ENCODE measurements at regions not wholly inside any gene's neighbourhood (a gene's known extent, or its start where the extent isn't known, plus 50 kb on each side); places are given as distances from the start of the nearest gene placed in this dataset.
"Not testable (repeated sequence)": the region's sequence is repeated elsewhere in the genome, so short reads cannot be mapped to it uniquely, and the experiment has no call there.

DNA sequence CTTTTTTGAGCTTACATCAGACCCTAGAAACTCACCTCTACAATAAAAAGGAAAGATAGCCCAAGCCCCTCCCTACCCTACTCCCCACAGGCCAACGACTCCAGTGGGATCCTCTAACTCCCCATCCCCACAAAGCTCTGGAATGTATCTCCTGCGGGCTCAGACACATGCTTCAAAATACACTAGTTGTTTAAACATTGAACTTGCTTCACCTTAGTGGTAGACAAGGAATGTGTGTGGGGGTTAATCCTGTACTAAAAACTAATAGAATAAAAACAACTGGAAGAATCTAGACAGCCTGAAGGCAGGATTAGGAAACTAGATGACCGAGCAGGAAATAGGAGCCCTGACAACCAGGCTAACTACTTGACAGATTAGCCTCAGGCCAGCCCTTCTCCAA lies 211.5 kb downstream of the SUCLG1 start:
- no peak overlapping the region for H3K9ac ChIP-seq (ENCODE audit: low read depth, low read length)
- no peaks in the 10 kb centered on the region for H3K36me3 ChIP-seq (ENCODE audit: control insufficient read depth, insufficient read depth, low read length)
- no peak overlapping the region for H3K4me3 ChIP-seq (ENCODE audit: low read depth, low read length)
- no peaks in the 10 kb centered on the region for H3K4me1 ChIP-seq (ENCODE audit: control insufficient read depth, insufficient read depth, low read length)
- H3K27me3 ChIP-seq (ENCODE audit: control insufficient read depth, insufficient read depth, low read length), result no peaks in the 10 kb centered on the region
- no peaks in the 10 kb centered on the region for H3K9me3 ChIP-seq (ENCODE audit: control insufficient read depth, insufficient read depth, low read length)

DNA sequence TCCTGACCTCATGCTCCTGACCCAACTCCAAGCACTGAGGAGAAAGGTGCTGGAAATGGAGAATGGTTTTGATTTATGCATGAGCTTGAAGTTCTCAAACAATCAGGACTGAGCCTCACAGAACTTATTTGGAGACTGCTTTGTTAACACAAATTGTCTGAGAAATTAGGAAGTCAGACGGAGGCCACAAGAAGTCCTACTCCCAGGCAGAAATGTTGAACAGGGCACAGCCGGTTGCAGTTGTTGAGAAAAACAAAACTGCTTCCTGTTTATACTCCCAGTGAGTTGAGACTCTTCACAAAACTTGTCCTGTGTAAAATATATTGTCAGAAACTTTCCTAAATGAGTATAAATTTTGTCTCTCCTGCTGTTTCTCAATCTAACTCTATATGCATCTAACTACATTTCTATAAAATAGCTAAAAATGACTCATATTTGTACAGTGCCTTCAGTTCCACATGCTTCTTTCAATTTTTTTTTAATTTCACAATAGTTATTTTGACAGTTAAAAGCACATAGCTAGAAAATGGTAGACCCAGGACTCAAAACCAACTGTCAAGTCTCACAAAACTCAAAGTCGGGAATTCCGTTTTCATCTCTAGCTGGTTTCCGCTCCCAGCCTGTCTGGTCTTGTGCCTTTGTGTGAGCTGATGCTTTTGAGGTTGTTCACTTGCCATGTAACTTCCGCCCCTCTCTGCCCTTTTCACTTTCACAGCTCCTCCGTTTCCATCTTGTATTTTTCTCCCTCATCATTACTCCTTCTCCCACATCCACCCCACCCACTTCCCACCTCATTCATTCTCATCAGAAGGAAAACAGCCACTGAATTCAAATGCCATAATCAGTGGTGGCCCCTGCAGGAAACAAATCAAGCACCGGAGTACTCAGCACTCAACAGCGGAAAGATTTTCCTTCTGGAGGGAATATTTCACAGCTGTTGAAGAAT lies 215.0 kb downstream of the SUCLG1 start:
- no peaks in the 10 kb centered on the region for H3K36me3 ChIP-seq (ENCODE audit: control insufficient read depth, insufficient read depth, low read length)
- no peaks in the 10 kb centered on the region for H3K27me3 ChIP-seq (ENCODE audit: control insufficient read depth, insufficient read depth, low read length)
- no peak overlapping the region for H3K4me3 ChIP-seq (ENCODE audit: low read depth, low read length)
- H3K9me3 ChIP-seq (ENCODE audit: control insufficient read depth, insufficient read depth, low read length), result no peaks in the 10 kb centered on the region
- H3K9ac ChIP-seq (ENCODE audit: low read depth, low read length), result no peak overlapping the region
- no peaks in the 10 kb centered on the region for H3K4me1 ChIP-seq (ENCODE audit: control insufficient read depth, insufficient read depth, low read length)

DNA sequence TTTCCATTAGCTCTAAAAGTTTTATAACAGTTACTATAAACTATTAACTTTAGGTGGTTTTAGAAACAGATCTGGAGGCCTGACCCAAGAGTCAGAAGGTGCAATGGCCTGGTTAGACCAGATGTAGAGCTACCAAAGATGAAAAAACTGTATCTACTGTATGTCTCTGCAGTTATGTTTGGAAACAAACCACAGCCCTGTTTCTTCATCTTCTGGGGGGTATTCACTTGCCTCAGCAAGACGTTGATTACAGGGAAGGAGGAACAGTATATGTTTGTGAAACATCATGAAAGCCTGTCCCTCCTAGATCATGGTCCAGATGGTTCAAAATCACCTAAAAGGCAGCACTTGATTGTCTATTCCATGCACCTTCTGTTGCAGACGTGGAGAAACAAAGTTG lies 220.2 kb downstream of the SUCLG1 start:
- H3K9me3 ChIP-seq (ENCODE audit: control insufficient read depth, insufficient read depth, low read length), result no peaks in the 10 kb centered on the region
- no peak overlapping the region for H3K4me3 ChIP-seq (ENCODE audit: low read depth, low read length)

DNA sequence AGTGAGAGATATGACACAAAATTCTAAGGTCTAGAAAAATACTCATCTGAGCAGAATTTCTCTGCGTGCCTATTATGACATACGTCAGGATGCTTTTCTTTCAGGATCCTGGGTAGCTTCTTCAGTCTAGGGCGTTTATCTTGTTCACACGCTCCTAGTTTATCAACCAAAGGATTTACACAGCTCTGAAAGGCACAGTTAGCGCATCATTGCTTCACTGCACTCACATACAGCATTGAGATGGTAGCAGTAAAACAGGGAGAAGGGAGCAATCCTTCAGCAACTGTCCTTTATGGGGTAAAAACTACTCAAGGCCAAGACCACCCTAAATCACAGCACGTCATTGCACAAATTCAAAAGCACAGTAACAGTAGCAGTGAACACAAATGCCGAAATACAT lies 222.8 kb downstream of the SUCLG1 start:
- Histone ChIP-seq H3K9ac (ENCODE audit: low read depth, low read length) (no peak overlapping the region), H3K9me3 (ENCODE audit: control insufficient read depth, insufficient read depth, low read length) (no peaks in the 10 kb centered on the region), H3K36me3 (ENCODE audit: control insufficient read depth, insufficient read depth, low read length) (no peaks in the 10 kb centered on the region), H3K4me3 (ENCODE audit: low read depth, low read length) (no peak overlapping the region), H3K27me3 (ENCODE audit: control insufficient read depth, insufficient read depth, low read length) (no peaks in the 10 kb centered on the region), H3K4me1 (ENCODE audit: control insufficient read depth, insufficient read depth, low read length) (peaks cover 2% of the 10 kb centered on the region)

More for the DNA sequence above, 220.2 kb downstream of the SUCLG1 start:
- no peaks in the 10 kb centered on the region for H3K4me1 ChIP-seq (ENCODE audit: control insufficient read depth, insufficient read depth, low read length)
- no peaks in the 10 kb centered on the region for H3K36me3 ChIP-seq (ENCODE audit: control insufficient read depth, insufficient read depth, low read length)
- no peaks in the 10 kb centered on the region for H3K27me3 ChIP-seq (ENCODE audit: control insufficient read depth, insufficient read depth, low read length)
- no peak overlapping the region for H3K9ac ChIP-seq (ENCODE audit: low read depth, low read length)

DNA sequence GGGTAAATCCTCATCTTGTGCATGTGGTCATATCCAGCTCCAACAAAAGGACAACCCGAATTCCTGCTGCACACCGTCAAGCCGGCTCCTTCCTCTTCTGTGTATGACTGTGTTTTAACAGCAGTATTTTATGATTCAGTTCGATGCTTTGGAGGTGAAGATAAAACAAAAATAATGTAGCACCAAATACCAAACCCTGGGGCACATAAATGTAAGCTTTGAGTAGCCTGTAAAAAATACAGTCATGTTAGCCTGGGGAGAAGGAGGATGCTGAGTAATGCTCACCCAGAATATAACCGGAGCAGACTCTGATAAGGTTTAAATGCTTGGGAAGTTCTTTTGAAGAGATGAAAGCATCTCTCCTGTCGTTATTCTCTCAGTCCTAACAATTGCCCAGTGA lies 225.0 kb downstream of the SUCLG1 start:
- Histone ChIP-seq H3K9ac (ENCODE audit: low read depth, low read length) (no peak overlapping the region), H3K4me3 (ENCODE audit: low read depth, low read length) (no peak overlapping the region), H3K9me3 (ENCODE audit: control insufficient read depth, insufficient read depth, low read length) (no peaks in the 10 kb centered on the region), H3K4me1 (ENCODE audit: control insufficient read depth, insufficient read depth, low read length) (peaks cover 2% of the 10 kb centered on the region), H3K36me3 (ENCODE audit: control insufficient read depth, insufficient read depth, low read length) (no peaks in the 10 kb centered on the region), H3K27me3 (ENCODE audit: control insufficient read depth, insufficient read depth, low read length) (no peaks in the 10 kb centered on the region)

DNA sequence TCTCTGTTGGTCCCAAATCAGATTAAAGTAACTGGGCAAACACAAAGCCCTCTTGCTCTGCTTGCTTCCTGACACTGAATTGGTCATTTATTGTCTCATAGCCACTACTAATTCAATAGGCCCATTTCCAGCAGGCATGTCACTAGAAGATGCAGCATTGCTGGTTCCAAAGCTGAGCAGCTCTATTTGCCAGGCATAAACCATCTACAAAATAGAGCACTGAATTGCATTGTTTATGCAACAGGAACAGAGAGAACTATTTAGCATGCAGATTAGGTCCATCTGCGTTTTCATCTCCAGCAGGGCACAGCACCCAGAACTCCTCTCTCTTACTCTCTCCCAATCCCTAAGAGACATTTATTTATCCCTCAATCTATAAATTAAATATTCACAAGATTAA lies 227.6 kb downstream of the SUCLG1 start:
- no peaks in the 10 kb centered on the region for H3K36me3 ChIP-seq (ENCODE audit: control insufficient read depth, insufficient read depth, low read length)
- no peaks in the 10 kb centered on the region for H3K9me3 ChIP-seq (ENCODE audit: control insufficient read depth, insufficient read depth, low read length)
- peaks cover 2% of the 10 kb centered on the region for H3K4me1 ChIP-seq (ENCODE audit: control insufficient read depth, insufficient read depth, low read length)
- no peaks in the 10 kb centered on the region for H3K27me3 ChIP-seq (ENCODE audit: control insufficient read depth, insufficient read depth, low read length)
- H3K9ac ChIP-seq (ENCODE audit: low read depth, low read length), result no peak overlapping the region
- no peak overlapping the region for H3K4me3 ChIP-seq (ENCODE audit: low read depth, low read length)

DNA sequence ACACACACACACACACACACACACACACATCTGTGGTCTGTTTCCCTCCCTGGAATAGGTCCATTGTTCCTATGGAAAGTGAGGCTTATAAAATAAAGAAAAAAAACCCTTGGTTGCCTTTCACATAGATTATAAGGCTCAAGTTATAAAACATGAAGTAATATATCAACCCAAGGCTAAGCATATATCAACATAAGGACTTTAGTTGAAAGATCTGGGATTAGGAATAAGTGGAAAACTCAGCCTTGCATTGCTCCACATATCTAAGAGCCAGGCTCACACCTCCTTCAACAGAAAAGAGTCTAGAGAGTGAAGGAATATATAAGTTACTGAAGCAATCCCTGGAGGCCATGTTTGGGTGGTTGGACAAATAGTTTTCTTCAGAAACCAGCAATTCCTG lies 235.0 kb downstream of the SUCLG1 start:
- Histone ChIP-seq H3K36me3 (ENCODE audit: control insufficient read depth, insufficient read depth, low read length) (no peaks in the 10 kb centered on the region), H3K4me3 (ENCODE audit: low read depth, low read length) (no peak overlapping the region), H3K9me3 (ENCODE audit: control insufficient read depth, insufficient read depth, low read length) (no peaks in the 10 kb centered on the region), H3K9ac (ENCODE audit: low read depth, low read length) (no peak overlapping the region), H3K4me1 (ENCODE audit: control insufficient read depth, insufficient read depth, low read length) (no peaks in the 10 kb centered on the region), H3K27me3 (ENCODE audit: control insufficient read depth, insufficient read depth, low read length) (no peaks in the 10 kb centered on the region)

DNA sequence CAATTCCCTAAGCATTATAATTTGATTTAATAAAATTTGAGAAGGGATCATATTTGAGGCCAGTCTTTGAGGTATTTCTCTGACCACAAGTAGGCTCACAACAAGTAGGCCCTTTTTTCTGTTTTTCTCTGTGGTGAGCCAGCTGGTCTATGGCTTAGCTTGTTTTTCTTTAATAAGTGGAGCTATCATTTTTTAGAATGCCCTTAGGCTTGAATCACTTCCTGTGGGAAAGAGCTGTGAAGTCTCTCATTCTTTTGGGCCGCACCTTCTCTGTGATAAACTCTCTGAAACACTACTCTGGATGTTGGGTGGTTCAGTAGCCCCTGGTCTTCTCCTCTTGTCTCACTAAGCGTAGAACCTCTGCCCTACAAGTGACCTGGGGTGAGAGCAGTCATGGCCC lies 235.9 kb downstream of the SUCLG1 start:
- no peak overlapping the region for H3K9ac ChIP-seq (ENCODE audit: low read depth, low read length)
- H3K36me3 ChIP-seq (ENCODE audit: control insufficient read depth, insufficient read depth, low read length), result no peaks in the 10 kb centered on the region
- H3K9me3 ChIP-seq (ENCODE audit: control insufficient read depth, insufficient read depth, low read length), result no peaks in the 10 kb centered on the region
- H3K27me3 ChIP-seq (ENCODE audit: control insufficient read depth, insufficient read depth, low read length), result no peaks in the 10 kb centered on the region
- H3K4me3 ChIP-seq (ENCODE audit: low read depth, low read length), result no peak overlapping the region
- H3K4me1 ChIP-seq (ENCODE audit: control insufficient read depth, insufficient read depth, low read length), result no peaks in the 10 kb centered on the region

DNA sequence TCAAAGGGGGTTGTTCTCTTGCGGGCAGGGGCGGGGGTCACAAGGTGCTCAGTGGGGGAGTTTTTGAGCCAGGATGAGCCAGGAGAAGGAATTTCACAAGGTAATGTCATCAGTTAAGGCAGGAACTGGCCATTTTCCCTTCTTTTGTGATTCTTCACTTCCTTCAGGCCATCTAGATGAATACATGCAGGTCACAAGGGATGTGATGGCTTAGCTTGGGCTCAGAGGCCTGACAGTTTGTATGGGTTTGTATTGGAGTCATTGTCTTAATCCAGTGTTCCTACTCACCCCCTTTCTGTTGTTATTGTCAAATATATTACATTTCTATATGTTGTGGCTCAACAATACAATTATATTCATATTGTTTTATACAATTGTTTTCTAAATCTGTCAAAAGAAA lies 238.0 kb downstream of the SUCLG1 start:
- H3K36me3 ChIP-seq (ENCODE audit: control insufficient read depth, insufficient read depth, low read length); H3K4me1 ChIP-seq (ENCODE audit: control insufficient read depth, insufficient read depth, low read length); H3K9me3 ChIP-seq (ENCODE audit: control insufficient read depth, insufficient read depth, low read length); H3K9ac ChIP-seq (ENCODE audit: low read depth, low read length); H3K4me3 ChIP-seq (ENCODE audit: low read depth, low read length); H3K27me3 ChIP-seq (ENCODE audit: control insufficient read depth, insufficient read depth, low read length): not testable (repeated sequence)

DNA sequence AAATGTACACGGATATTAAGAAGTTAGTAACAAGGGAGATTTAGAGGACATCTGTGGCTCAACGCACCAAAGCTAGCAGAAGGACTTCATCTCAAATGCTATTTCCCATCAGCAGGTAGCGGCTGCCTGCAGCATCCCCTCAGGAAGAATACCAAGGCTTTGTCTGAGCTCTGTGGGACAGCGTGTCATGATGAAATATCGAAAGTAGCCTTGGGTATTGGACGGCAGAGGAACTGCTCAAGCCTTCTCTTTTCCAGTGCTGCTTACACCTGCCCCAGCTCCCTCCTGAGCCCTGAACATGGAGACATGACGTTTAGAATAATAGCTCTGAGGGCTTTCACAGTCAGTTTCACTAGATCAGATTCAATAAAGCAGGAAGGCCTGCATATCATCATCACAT lies 241.6 kb downstream of the SUCLG1 start:
- Histone ChIP-seq H3K9ac (ENCODE audit: low read depth, low read length) (no peak overlapping the region), H3K36me3 (ENCODE audit: control insufficient read depth, insufficient read depth, low read length) (no peaks in the 10 kb centered on the region), H3K27me3 (ENCODE audit: control insufficient read depth, insufficient read depth, low read length) (no peaks in the 10 kb centered on the region), H3K4me1 (ENCODE audit: control insufficient read depth, insufficient read depth, low read length) (no peaks in the 10 kb centered on the region), H3K4me3 (ENCODE audit: low read depth, low read length) (no peak overlapping the region), H3K9me3 (ENCODE audit: control insufficient read depth, insufficient read depth, low read length) (no peaks in the 10 kb centered on the region)

DNA sequence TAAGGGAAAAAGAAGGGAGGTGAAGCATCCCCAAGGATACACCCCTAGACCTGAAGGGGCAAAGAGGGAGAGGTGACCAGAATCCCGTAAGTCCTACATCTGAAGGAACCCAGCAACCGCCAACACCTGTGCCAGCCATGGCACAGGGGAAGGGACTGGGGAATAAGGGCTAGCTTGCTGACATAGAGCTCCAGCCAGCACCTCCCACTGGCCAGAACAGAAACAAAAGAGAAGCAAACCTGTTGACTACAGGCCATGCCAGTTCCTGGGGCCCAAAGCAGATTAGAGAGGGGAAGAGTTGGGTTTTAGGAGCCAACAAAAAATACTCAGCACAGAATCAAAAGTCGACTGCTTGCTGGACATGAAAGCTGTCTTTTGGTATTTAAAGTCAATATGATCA lies 244.6 kb downstream of the SUCLG1 start:
- no peaks in the 10 kb centered on the region for H3K27me3 ChIP-seq (ENCODE audit: control insufficient read depth, insufficient read depth, low read length)

DNA sequence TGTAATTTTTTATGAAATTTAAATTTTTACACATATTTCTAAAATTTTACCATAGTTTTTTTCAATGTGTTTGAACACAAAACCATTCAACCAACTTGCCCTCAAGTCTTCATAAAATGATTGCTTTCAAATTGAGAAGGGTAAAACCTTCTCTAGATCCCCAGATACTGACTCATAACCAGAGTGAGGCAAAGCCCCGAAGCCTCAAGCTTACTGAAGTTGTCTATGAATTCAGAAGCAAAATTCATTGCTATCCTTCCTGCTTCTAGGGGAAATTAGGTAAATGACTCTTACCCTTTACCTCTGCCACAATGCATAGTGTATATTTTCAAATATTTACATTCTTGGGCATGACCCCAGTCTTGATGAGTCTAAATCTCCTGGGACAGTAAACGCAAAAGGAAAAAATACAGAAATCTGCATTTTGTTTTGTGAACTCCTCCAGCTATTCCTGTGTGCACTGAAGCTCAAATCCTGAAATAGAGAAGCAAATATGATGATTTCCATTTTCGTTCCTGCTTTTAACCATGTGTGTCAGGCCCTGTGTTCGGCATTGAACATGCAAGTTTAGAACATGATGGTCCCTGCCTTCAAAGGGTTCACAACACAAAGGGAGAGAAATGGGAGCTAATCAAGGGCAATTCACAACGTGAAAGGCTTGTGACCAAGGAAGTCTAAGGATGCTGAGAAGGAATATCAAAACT lies 246.3 kb downstream of the SUCLG1 start:
- H3K4me3 ChIP-seq (ENCODE audit: low read depth, low read length), result no peak overlapping the region
- no peaks in the 10 kb centered on the region for H3K27me3 ChIP-seq (ENCODE audit: control insufficient read depth, insufficient read depth, low read length)
- H3K4me1 ChIP-seq (ENCODE audit: control insufficient read depth, insufficient read depth, low read length), result no peaks in the 10 kb centered on the region

More for the DNA sequence above, 244.6 kb downstream of the SUCLG1 start:
- H3K9ac ChIP-seq (ENCODE audit: low read depth, low read length), result no peak overlapping the region
- H3K4me3 ChIP-seq (ENCODE audit: low read depth, low read length), result no peak overlapping the region
- no peaks in the 10 kb centered on the region for H3K9me3 ChIP-seq (ENCODE audit: control insufficient read depth, insufficient read depth, low read length)
- no peaks in the 10 kb centered on the region for H3K4me1 ChIP-seq (ENCODE audit: control insufficient read depth, insufficient read depth, low read length)
- no peaks in the 10 kb centered on the region for H3K36me3 ChIP-seq (ENCODE audit: control insufficient read depth, insufficient read depth, low read length)

More for the DNA sequence above, 246.3 kb downstream of the SUCLG1 start:
- Histone ChIP-seq H3K9me3 (ENCODE audit: control insufficient read depth, insufficient read depth, low read length) (no peaks in the 10 kb centered on the region), H3K36me3 (ENCODE audit: control insufficient read depth, insufficient read depth, low read length) (no peaks in the 10 kb centered on the region), H3K9ac (ENCODE audit: low read depth, low read length) (no peak overlapping the region)
